HG02943 (cell line): ENCODE measurements at regions not wholly inside any gene's neighbourhood (a gene's known extent, or its start where the extent isn't known, plus 50 kb on each side); places are given as distances from the start of the nearest gene placed in this dataset.

Source experiments
- ATAC-seq: cut with Tn5 transposase; IDR thresholded peaks from one replicate; pipeline ENCODE4 v1.9.1; 2021; ENCODE audit warnings: mild to moderate bottlenecking, low read depth, moderate library complexity; ENCODE audit not compliant: unreplicated experiment

DNA sequence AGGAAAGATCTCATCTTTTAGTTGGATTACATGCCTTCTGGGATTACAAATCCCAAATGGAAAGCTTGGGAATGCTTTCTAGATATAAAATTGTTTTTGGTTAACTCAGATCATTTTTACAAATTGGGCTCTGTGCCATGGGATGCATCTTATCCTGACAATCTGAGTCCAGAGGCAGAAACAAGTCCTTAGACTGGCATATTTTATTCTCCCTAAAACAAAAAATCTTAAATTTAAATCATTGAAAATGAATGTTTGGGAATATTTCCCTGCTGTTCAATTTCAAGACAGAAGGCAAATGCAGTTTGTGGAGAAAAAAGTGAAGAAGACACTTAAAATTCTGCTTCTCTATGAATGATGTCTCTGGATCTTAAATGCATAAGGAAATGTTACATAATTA lies 456.6 kb upstream of the GOT2 start:
- no peak for ATAC-seq

DNA sequence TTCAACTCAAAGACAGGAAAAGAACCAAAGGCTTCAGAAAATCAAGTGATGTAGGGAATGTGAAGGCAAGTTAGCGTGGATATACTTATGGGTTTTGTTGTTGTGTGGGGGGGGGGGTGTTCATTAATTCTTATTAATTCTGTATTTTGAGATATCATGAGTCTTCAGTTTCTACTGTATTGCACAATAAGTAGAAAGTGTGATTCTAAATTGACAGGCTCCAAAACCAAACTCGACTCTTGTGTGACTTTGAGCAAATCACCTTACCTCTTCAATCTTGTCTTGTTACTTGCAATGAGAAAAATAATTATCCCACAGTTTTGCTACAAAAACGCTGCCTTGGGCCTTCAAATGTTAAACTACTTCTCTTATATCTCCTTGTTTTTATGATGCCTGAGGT lies 453.9 kb upstream of the GOT2 start:
- ATAC-seq = no peak

- ATAC-seq = no peak
These were observed 447.8 kb upstream of the GOT2 start for GRCh38 chr16:59181821-59182420.

DNA sequence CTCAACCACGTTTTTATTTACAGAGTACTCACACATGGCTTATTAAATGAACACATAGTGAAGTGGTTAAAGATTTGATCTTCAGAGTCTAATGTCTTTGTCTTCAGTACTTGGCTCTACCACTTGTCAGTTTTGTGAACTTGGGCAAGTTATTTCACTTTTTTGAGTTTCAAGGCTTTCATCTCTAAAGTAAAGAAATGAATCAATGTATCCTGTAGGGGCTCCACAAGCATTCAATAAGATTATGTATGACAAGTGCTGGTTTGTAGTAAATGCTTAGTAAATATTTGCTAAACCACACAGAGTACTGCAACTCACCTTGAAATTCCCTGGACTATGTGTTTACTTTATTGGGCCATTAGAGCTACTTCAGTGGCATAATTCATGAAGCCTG lies 446.0 kb upstream of the GOT2 start:
- no peak for ATAC-seq

DNA sequence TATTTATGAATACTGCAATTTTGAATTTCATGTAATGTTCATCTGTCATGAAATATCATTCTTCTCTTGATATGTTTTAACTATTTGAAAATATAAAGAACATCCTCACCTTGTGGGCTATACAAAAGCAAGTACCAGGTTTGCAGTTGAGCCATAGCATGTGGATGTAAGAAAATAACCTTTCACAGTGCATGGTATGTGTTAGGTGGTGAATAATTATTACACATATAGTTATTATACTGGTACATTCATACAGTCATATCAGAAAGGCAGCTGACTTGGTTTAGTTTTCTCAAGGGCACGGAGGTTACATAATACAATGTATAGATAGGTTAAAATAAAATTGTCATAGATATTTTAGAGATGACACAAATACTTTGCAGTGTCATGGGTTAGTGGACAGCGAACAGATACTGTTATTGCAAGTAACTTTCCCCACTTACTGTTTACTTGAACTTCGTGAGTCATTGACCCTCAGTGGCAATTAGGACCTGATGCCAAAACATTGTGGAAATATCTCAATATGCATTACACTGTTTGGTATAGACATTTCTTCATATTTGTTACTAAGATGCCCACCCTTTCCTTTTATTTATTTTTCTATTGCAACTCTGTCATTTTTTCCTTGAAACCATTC lies 445.4 kb upstream of the GOT2 start:
- no peak for ATAC-seq

DNA sequence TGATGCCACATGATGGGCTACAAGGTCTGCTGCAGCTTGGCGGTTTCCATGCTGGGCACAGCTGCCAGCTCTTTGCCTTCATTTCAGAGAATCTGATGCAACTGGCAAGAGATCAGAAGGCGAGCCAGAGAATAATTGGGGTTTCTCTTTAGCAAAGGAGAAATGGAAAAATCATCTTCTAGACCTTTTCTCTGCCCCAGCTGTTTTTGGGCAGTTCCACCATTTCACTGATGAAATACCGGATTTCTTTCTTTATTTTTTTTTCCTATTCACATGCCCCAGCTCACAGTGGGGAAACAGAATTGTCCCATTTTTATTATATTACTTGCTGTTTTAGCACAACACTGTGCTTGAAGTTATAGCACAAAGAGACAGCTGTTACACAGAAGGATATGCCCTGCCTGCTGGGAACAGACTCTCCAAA lies 439.3 kb upstream of the GOT2 start:
- no peak for ATAC-seq

GRCh38 chr16:59170099-59170712 lies 436.1 kb upstream of the GOT2 start:
- no peak for ATAC-seq

DNA sequence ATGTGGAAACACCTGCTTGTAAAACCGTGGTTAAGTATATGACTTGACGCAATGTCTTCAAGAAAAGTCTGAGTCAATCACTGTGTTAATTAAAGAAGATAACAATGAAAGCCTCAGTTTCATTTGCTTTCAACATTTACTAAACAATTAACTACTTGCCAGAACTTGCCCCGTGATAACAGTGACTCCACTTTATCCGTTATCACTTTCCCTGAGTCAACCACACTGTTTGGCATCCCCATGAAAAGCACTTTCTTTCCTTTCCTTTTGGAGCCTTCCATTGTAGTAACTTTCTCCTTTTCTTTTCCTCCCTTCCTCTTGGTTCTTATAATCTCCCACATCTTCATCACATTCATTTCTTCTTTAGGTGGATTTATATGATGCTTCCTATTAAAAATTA lies 435.1 kb upstream of the GOT2 start:
- ATAC-seq = no peak

- ATAC-seq = no peak
These were observed 434.5 kb upstream of the GOT2 start for GRCh38 chr16:59168461-59169114.

DNA sequence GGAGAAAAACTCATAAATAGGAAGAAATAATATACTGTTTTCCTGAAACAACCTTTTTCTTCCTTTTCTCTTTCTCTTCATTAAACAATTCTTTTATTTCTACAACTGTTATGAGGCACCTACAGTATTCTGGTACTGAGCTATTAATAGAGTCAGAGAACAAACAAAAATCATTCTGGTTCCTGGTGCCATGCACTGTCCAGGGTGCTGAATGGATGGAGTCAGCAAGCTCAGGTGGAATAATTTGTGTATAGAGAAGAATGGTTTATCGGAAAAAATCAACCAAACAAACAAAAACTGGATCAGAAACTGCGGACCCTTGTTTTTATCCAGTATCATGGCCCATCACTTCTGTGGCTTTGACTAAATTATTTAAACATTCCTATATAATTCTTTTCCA lies 430.3 kb upstream of the GOT2 start:
- ATAC-seq = no peak

DNA sequence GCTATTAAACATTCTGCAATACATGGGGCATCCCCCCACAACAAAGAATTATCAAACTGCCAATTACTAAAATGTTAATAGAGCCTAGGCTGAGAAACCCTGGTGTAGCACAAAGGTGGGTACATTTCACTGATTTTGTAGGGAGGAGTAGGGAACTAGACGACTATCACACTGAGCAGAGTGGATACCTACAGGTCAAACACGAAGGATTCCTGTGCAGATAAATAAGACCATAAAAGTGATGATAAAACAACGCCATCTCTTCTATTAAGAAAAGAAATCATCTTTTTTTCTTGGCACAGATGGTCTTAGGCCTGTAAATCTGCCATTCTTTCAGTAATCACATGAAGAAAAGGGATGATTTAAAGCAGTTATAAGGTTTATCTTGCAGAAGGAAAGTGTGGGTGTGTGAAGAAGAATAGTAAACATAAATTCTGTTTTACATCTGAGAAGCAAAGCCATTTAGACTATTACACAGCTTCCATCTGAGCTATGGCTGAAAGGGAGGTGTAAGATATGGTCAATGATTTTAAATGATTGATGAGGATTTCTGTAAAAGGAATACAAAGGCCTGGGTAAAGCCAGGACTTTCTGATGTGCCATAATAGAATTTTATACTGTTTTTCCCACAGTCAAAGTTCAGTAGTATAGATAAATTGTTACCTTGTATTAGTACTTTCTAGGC lies 429.4 kb upstream of the GOT2 start:
- no peak for ATAC-seq

- ATAC-seq = no peak
These were observed 427.6 kb upstream of the GOT2 start for GRCh38 chr16:59161679-59162078.

DNA sequence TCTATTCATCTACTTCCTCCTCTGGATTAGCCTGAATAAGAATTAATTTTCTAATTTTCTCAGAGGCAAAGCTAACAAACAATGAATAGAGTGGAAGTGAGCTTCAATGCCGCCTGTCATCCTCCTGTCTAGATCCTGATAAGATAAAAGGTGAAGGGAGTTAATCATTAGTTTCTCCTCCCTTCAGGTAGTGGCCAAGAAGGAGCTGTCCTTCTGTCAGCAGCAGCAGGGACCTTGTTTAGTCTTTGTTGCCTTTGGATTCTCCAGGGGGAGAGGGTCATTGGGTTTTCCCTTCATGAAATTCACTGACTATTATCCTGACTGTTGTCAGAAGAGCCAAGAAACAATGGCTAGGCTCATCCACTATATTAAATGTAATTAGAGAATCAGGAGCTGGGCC lies 420.2 kb upstream of the GOT2 start:
- ATAC-seq = no peak

DNA sequence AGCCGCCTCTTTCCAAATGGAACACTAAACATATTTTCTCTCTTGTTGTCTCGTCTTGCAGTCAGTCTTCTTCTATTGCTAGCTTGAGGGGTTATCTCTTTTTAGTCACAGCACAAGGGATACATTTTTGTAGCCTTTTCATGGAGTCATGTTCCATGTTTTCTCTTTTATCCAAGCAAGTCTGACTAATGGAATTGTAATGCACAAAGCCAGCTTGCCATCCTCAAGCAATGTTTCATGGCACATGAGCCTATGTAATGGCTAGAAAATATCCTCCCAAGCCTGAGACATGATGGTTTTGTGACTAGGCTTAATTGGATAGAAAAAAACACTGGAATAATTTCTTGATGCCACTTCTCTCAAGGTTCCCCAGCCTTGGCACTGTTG lies 414.6 kb upstream of the GOT2 start:
- no peak for ATAC-seq

DNA sequence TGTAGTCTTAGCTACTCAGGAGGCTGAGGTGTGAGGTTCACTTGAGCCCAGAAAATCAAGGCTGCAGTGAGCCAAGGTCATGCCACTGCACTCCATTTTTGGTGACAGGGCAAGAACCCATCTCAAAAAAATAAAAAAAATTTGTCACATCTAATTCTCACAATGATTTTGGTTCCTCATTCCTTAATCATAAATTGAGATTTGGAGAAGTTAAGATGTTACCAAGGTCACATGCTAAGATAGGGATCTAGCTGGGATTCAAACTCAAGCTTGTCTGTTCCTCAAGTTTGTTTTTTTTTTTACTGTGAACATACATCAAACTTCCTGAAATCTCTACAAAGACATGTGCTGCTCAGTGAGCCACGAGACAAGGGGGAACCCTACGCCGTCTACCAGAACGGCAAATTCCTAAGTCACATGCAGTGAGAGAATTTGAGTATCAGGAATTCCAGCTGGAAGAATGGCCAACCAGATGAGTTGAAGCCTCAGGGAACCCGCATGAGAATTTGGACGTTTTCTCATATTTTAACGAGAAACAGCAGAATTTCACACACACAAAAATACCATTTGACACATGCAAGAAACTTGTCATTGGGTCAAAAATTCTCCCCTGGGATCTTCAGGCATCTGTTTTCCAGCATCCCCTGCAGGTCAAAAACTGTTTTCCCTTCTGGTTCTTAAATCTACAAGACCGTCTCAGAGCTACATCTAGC lies 414.1 kb upstream of the GOT2 start:
- ATAC-seq = no peak

GRCh38 chr16:59146140-59146539 lies 412.0 kb upstream of the GOT2 start:
- ATAC-seq = no peak

DNA sequence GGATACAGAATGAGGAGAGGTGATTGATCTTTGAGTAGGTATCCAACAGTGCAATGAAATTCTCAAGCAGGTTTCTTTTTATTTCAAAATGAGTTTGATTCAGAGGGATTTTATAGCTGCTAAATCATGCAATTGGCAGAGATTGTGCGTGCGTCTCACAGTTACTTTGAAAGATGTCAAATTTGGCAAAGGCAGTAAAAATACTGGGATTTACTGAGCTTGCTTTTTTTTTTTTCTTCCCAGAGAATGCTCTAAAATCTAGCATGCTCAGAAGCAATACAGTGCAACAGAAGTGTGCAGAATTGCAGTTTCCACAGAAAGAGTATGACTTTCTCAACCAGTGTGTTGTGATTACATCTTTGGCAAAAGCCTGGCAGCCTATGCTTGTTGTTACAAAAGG lies 410.7 kb upstream of the GOT2 start:
- no peak for ATAC-seq

GRCh38 chr16:59144326-59144725 lies 410.2 kb upstream of the GOT2 start:
- ATAC-seq = no peak

DNA sequence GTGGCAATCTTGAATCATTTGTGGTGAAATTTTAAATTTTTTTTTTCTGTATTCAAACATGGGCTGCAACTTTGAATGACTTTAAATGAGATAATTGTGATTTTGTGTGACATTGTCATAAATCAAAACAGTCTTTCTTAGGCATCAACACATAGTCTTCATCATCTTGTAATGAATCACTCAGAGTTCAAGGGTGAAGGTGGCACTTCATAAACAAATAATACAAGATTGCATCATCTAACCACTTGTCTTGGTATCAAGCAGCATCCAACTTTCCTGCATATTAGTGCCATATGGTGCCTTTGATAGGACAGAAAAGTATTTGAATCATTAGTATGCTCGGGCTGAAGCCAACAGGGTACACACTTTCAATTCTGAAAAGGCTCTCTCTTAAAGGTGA lies 392.4 kb upstream of the GOT2 start:
- ATAC-seq = no peak

GRCh38 chr16:59124056-59124455 lies 389.9 kb upstream of the GOT2 start:
- no peak for ATAC-seq

DNA sequence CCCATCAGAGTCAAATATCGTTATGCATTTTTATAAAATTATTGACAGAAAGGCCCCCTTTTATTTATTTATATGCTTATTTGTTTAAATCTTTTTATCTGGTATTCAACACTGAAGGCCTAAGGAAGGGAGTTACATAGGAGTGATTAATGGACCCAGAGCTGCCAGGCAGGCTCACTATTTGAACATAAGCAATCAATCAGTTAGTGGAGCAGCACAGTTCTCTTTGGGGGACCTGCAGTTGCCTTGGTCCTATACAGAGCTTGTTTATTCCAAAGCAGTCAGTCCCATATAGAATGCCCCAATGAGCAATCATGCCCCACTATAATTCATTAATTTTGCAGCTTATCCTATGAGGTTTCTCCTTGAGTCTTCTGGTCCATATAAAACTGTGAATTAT lies 389.4 kb upstream of the GOT2 start:
- ATAC-seq = no peak
